Fibroblast of skin of abdomen (primary cell): ENCODE measurements at regions not wholly inside any gene's neighbourhood (a gene's known extent, or its start where the extent isn't known, plus 50 kb on each side); places are given as distances from the start of the nearest gene placed in this dataset.

ENCODE experiments used
- DNase-seq: peaks from one replicate; pipeline ENCODE4 v3.0.0-alpha.2; 2013

DNA sequence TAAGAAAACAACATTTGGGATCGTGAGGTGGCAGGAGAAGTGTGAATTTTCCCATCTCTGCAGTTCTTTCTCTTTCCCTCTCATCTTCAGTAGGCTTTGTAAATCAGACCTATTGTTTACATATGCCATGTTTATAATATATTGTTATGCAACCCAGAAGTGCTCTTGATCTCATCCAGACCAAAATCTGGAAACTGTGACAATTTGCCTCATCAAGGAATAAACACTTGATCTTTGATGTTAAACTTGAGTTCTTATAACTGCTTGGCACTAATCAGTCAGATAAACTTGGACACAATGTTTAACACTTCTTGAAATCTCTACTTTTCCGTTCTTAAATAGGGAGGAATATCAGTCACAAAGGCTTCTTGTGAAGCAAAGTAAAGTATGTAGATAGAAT, 384.7 kb downstream of the DMRT2 start:
- DNase-seq, result no peak

DNA sequence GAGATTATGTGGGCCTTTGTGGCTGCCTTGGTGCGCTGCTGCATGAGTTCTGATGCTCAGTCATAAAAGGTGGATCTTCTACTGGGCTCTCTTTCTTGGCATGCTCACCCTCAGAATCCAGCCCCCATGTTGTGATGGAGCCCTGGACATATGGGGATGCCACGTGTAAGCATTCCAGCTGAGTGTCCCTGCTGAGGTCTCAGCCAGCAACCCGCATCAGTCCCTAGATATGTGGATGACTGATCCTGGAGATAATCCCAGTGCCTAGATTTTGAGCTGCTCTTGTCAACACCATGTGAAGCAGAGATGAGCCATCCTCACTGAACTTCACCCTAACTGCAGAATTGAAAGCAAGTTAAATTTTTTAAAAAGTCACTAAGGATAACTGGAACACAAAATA, 390.1 kb downstream of the DMRT2 start:
- DNase-seq, result no peak

DNA sequence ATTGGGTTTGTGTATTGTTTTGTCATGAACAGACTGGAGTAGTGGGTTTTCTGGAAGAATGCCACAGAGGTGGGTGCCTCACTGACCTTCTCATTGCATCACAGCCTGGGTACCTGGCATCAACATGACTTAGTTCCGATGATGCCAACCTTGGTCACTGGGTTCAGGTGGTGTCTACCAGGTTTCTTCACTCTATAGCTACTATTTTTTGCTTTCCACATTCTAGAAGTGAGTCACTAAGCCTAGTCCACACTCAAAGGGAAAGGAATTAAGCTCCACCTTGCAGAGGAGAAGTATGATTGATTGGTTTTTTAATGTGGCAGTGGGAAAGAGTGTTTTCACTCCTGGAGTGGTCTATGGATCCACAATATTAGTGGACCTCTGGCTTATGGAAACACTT, 391.9 kb downstream of the DMRT2 start:
- DNase-seq, result no peak

DNA sequence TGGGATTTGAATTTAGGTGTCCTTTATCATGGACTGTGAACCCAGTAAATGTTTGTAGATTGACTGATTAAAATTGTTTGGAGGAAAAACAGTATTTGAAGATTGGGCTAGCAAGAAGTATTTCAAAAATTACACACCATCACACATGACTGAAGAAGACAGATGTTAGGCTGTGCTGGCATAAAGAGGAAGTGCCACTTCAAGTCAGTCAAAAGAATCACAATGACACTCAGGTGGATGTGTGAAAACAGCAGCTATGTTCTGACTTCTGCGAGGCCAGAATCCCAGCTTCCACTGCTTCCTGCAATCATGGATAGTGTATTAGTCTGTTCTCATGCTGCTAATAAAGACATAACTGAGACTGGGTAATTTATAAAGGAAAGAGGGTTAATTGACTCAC, 393.3 kb downstream of the DMRT2 start:
- no peak for DNase-seq

DNA sequence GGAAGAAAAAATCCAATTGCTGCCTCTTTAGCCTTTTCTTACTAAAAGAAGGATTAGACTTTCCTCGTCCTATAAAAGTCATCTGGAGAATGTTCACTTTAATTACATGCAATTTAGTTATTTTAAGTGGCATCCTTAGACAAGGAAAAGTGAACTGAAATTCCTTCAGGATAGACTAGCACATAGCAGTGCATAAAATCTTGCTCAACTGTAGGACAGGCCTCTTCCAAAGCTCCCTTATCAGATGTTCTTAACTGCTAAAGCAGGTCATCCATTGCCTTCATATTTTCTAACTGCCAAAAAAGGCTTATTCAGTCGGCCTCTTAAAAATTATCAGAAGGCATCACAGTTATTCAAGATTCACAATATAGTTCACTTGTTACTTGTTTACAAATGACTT, 396.5 kb downstream of the DMRT2 start:
- DNase-seq, result no peak

DNA sequence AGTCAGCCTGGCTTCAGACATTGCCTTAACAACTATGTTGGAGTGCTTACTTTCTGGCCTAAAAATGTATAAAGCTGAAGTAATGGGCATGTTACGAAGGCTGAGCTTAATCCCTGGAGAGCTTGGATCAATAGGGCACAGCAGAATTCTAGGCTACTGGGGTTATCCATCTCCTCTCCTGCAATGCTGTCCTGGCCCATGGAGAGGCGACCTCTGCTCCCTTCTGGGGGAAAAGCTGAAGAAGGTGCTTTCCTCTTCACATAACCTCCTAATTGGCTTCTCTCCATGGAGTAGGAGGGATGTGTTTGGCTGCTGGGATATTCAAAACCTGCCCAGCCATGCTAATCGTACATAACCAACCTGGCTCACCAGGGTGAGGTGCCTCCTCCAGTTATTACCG, 403.5 kb downstream of the DMRT2 start:
- no peak for DNase-seq

DNA sequence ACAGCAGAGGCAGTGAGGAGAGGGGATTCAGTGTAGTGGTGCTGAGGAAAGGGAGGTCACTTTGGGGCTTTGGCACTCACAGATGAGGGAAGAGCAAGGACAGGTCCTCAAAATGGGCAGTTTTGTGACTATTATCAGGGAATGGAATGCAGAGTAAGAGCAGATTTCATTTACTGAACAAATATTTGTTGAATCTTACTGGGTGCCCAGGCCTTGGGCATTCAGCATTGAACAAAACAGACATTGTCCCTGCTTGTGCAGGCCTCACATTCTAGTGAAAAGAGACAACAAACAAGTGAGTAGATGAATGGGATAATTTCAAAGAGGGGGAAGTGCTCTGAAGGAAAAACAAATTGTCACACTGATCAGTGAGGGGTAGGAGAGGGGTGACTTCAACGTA, 404.1 kb downstream of the DMRT2 start:
- no peak for DNase-seq

DNA sequence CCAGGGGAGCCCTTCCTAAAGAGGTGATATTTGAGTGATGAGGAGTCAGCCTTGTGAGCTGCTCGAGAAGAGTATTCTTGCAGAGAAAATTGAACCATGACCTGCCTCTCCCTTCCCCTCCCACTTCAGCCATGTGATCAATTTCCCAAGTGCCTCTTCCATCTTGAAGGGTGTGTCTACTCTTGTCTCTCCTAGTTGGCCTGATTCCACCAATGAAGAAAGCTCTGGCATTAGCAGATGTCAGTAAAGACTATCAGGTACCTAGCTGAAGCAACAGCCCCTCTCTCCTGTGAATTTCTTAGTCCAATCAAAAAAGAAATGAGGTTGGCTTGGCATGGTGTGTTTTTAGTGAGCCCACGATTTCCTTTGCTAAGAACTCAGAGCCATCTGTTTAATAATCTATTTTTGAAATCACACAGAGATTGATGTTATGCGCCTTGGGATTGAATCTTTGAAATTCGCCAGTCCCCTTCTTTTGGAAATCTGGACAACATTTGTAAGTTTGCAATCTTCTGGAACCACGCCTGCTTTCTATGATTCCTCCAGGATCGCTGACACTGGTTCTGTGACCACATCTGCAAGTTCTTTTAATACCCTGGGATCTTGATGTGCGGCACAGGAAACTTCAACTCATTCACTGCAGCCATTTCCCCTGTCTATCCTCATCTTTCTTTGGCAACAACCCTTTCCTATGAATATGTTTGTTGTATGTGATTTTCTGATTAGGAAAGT, 404.6 kb downstream of the DMRT2 start:
- DNase-seq, result peak; percentile 3

DNA sequence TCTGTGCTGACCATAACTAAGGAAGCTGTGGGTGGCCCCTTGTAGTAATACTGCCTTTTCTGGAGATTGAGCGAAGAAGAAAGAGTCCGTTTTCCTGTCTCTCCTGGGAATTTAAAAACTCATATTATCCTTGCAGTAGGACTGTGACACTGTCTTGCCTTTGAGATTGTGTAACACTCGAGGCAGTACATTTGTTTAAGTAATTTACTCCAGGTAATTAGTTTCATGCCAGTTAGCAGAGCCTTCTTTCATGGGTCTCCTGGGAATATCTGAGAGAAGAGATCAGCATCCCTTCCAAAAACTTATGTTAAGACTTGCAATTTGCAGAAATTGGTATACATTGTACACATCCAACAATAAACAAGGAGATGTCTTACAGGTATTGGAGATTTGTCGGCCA, 405.6 kb downstream of the DMRT2 start:
- no peak for DNase-seq

DNA sequence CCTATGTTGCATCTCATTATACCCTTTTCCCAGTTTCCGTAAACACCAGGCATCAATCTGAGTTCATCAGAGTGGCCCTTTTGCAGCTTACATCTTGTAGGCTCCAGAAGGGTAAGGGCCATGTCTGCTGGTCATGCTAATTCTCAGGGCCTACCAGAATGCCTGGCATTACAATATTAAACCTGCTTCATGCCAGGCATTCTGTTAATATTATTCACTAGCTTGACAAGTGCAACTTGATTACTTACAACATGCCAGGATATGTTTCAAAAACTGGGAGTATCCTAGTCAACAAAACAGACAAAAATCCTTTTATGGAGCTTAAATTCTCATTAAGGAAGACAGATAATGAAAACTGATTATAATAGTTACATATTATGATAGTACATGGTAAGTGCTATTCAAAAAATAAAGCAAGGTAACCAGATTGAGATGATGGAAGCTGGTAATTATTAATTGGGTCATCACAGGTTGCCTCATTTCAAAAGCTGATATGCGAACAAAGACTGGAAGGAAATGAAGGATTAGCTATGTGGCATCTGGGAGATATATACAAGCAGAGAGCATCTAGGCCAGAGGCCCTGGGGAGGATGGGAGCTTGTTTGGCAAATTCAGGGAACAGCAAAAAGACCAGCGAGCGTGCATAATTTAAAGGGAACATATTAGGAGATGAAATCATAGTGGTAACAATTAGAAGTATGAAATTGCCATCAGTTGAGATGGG, 406.3 kb downstream of the DMRT2 start:
- no peak for DNase-seq

DNA sequence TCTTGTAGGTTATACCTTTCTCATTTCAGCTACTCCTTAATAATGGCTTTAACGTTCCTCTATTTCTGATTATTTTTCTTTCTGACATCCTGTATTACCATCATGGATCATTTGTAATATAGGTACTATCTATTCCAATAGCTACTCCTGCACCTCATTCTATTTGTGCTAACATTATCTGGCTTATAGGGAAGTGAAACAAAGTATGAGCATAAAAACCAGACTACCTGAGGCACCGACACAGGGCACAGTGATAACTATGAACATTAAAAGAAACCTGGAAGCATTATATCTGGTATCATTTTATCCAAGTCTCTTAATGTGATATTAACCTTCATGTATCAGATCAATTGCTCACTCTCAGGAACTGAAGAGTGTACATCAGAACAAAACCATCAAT, 407.3 kb downstream of the DMRT2 start:
- no peak for DNase-seq

DNA sequence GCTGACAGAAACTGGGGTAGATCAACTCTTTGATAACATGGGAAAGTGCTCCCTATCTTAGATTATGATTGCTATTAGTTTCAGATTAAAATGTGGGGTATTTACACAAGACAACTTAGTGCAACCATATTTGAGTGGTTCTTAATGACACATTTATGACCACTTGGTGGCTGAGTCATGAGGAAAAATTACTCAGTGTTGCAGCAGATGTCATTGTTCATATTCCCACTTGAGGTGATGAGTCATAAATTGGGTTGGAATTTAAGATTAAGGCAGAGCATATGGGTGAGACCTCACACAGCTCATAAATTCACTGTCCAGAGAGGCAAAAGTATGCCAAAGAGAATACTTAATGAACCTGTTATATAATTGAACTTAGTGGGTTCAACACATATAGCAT, 408.3 kb downstream of the DMRT2 start:
- peak; percentile 89 for DNase-seq

DNA sequence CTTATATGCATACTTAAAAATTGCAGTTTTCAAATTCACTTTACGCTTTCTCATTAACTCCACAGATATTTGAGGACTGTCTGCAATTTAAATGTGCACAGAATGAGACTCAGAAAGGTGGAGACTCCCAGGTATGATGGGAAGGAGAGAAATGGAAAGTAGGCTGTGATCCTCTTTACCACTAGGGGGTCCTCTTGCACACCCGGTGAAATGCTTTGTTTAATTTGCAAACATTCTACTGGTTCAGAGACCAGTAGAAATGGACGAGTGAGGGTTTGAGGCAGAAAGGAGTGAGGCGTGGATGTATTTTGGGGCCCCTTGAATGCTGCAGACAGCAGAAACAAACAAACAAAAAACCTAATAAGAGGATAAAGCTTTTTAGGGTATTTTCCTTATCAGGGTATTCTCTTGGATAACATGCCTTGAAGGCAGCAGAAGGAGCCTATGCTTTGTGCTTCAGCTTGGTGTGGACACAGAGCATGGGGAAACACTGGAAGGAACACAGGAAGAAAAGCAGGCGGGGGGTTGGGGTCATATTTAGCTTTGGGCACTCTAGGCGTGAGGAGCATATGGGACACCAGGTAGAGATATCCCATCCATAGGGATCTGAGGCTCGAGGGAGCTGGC, 410.1 kb downstream of the DMRT2 start:
- DNase-seq, result no peak

DNA sequence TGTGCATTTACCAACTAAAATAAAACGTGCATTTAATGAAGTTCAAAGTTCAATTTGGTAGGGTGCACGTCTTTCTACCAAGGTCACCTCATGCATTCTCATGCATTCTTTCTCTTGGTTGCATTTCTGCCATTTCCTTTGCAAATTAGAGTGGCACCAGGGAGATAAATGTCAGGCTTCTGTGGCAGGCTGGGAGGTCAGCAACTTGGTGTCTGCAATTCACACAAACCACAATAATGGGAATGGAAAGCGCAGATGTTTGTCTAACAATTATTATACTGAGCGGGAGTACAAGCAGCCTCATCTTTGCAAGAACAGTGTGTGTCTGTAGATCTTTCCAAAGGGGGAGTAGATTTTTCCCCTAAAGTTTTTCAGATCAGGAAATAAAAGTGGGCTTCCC, 411.7 kb downstream of the DMRT2 start:
- DNase-seq, result no peak

DNA sequence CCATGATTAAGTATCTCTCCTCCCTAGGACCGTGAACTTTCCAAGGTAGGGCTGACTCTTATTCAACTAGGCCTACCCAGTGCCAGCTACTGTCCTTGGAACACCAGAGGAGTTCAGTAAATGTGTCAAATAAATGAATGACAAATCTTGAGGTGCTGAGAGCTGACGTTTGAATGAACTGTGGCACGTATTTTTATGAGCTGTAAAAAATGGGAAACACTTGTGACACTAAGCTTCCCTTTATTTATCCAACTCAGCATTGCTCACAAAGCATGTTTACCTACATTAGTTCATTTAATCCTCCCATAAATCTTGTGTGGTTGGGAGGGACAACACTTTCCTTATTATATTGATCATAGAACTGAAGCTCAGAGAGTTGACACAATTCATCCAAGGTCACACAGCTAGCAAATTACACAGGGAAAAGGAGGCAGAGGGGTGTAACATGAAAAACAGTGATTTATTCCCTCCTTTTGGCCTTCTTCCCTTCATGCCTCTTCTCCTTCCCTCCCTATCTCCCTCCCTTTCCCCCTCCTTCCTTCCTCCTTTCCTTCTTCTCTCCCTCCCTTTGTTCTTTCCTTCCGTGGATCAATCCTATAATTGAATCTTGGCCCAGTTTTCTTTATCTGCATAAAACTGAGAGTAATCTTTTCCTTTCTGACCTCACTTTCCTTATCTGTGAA, 412.6 kb downstream of the DMRT2 start:
- no peak for DNase-seq

DNA sequence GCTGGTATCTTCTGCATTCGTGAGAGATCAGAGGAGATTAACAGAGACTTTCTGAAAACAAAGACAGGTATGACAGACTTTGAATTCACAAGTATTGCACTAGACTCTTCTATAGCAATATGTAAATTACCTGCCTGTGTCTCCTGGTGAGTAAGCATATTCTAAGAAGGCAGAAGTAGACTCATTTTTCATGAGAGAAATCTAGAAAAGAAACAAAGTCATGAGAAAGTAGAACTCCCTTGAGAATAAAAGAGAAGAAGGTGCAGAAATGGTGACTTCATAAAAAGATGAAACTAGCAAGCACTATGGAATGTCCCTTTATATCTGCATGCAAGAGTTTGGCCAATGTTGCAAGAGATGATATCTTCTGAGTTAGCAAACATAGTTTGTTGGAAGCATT, 419.8 kb downstream of the DMRT2 start:
- DNase-seq, result no peak

DNA sequence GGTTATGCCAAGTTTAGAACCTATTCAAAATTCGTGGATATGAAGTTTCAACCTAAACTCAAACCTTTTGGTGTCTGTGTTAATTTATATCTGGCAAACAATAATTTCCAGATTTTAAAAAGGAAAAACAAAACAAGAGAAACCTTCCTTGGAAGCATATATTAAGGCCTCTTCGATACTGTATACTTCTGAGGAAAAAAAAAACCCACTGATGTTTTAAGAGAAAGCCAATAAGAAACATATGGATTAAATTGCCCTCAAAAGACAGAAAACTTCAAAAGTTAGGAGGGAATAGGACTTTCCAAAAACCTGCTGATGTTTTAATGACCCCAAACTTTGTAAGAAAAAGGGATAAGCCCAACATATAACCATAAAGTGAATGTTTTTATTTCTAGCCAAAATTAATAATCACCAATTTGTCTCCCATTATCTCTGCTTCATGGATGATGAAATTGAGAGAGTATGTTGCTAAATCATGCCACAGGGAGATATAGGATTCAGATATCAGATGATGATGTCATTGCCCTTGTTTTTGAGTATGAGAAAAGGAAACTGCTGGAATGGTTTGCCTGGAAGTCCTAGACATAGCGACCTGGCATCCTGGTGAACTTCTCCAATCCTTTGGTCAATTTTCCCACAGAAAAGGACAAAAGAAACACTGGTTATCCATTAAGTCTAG, 423.9 kb downstream of the DMRT2 start:
- no peak for DNase-seq

DNA sequence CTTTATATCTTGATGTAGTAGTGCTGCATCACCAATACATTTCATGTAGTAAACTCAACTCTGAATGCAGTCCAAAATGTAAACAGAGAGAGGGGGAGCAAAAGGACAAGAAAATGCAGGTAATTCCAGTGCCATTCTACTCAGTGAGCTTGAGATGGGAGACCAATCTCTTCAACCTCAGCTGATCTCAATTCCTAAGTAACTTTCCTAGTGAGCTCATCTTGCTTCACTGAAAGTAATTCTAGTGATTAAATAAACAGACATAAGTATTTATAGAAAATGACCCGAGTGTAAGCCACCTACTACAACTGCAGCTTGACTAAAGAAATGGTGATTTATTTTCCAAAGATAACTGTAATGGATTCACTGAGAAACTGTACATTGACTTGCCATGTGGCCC, 424.5 kb downstream of the DMRT2 start:
- no peak for DNase-seq

DNA sequence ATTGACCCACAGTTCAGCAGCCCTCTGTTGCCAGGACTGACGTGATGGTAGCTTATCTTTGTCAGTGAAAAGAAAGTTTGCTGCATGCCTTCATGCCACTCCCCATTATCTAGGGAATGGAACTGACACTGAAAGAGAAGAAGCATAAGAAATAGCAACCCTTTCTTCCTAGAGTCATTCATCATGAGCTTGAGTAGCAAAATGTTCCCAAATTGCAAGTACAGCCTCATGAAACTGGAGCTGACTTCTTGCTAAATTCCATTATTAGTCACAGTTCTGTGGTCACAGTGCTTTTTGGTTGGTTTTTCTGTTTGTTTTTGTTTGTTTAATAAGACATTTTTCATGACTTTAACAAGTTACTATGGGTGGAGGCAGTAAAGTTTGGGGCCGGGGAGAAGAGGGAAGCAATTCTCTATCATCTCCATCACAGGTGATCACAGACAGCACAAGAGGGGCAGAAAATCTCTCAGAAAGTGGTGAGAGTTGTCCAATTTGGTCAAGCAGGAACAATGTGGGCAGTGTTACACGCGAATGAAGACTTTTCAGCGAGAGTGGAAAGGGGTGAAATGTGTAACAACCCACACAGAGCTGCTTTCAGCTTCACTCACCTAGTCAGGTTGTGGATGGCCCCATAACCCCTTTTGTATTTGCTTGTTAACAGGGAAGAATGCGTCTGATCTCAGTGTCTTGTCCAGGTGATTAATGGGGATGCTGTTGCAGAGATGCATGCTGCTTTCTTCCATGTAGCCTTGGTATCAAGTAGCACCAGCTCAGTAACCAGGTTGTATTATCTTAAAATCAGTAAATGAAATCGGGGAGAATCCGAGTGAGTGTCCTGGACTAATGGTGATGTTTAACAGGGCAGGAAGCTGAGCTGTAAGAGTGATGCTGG, 440.4 kb downstream of the DMRT2 start:
- DNase-seq, result no peak

DNA sequence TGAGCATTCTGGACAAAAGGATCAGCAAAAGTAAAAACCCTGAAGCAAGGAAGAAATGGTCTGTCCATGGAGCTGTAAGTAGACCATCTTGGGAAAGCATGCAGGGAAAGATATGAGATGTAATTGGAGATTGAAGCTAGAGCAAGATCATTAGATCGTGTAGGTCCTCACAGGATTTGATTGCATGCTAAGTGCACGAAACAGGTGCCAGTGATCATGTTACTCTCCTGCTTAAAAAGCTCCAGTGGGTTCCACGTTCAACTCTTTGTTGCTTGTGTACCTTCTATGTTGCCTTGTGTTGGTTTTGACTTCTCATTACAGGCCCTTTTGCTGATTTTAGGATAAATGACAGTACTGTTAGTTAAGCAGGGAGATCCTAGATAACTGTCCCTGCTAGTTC, 442.0 kb downstream of the DMRT2 start:
- DNase-seq, result no peak

DNA sequence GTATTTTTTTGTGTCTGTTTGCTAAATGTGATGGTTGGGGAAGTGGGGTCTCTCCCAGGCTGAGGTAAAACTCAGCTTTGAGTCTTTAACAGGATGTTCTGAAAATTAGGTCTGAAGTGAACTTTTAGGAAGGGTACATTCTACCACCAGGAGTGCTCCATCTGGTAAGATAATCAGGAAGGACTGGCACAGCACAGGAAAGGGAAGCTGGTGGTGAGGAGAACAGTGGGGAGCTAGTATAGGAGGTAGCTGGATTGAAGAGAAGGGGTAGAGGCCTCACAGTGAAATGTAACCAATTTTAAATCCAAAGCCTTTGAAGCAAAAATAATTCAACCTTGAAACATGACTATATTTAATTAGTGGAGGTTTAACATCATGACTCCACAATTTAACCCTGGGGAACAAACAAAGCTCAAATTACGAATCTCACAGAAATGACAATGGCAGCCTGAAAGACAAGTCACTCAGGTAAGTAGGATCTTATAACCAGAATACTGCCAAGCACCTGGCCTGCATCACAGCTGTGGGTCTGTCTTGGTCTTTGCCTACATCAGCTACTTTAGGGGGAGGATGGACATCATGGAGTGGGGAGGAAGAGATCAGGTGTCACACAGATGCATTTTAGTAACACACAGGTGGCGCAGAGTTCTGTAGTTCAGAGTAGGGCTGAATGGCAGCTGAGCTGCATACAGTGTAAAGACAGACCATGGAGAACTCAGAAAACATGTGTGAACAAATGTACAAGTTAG, 445.3 kb downstream of the DMRT2 start:
- DNase-seq, result no peak
